ENCODE measurements at regions not wholly inside any gene's neighbourhood (a gene's known extent, or its start where the extent isn't known, plus 50 kb on each side); places are given as distances from the start of the nearest gene placed in this dataset.

DNA sequence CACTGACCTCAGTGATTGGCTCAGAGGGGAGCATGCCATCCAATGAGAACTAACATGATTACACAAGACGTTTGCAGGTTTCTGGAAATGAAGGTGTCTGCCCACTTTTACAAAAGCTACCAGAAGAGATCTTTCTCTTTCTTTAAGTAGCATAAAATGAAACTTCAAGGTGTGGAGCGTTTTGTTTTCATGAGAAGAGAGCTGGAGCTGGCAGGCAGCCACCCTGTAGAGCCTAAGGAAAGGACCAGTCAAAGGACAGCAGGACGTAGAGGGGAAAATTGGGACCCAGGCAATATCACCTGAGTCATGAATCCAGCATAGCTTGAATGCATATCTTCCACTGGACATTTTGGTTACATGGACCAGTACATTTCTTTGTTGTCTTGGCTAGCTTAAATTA is 331.0 kb downstream of the EPHA4 start:
- CTCF ChIA-PET (ENCODE audit: low intra/inter-chr PET ratio, low total read pairs): no interaction called here
- H3K4me1 ChIP-seq (ENCODE audit: insufficient read depth, low read length): no peaks in the 10 kb centered on the region
- no peaks in the 10 kb centered on the region for H3K36me3 ChIP-seq (replicated peaks in 1 of 2; ENCODE audit: control insufficient read depth in 1 of 2, insufficient read depth in 2 of 2, low read length in 2 of 2)
- in situ Hi-C loops (cut with HindIII; ENCODE audit: extremely low pct_ligation_motif_present, low pct_unique_long_range_greater_than_20kb): no loop called here
- ATAC-seq (no peak), DNase-seq (ENCODE audit: low spot score) (no peak), FAIRE-seq (no peak)
- no peak overlapping the region for H3K4me3 ChIP-seq (replicated peaks in 1 of 3; ENCODE audit: insufficient read depth in 1 of 3, low read depth in 2 of 3, low read length in 3 of 3)
- POLR2A ChIA-PET: no interaction called here
- no peak overlapping the region for H3K4me2 ChIP-seq (ENCODE audit: low read depth, low read length)
- H3K27ac ChIP-seq (ENCODE audit: extremely low read length, insufficient read depth, low read length): no peak overlapping the region
- intact Hi-C loops (cut with micrococcal nuclease; ENCODE audit: unreplicated experiment): no loop called here
- no TSS peak for BruUV-seq (replicated peaks)
- H3K9me3 ChIP-seq (ENCODE audit: low read length): no peaks in the 10 kb centered on the region
- no peaks in the 10 kb centered on the region for H4K20me1 ChIP-seq (ENCODE audit: insufficient read depth, low read length)
- no peaks in the 10 kb centered on the region for H3K79me2 ChIP-seq (ENCODE audit: insufficient read depth, low read length)
- H2AFZ ChIP-seq (ENCODE audit: low read length): no peak overlapping the region
- WGBS (ENCODE audit: low lambda C conversion rate): 0% methylated on average over 3 of the region's 3 CpGs
- TF ChIP-seq, protein P1, sequence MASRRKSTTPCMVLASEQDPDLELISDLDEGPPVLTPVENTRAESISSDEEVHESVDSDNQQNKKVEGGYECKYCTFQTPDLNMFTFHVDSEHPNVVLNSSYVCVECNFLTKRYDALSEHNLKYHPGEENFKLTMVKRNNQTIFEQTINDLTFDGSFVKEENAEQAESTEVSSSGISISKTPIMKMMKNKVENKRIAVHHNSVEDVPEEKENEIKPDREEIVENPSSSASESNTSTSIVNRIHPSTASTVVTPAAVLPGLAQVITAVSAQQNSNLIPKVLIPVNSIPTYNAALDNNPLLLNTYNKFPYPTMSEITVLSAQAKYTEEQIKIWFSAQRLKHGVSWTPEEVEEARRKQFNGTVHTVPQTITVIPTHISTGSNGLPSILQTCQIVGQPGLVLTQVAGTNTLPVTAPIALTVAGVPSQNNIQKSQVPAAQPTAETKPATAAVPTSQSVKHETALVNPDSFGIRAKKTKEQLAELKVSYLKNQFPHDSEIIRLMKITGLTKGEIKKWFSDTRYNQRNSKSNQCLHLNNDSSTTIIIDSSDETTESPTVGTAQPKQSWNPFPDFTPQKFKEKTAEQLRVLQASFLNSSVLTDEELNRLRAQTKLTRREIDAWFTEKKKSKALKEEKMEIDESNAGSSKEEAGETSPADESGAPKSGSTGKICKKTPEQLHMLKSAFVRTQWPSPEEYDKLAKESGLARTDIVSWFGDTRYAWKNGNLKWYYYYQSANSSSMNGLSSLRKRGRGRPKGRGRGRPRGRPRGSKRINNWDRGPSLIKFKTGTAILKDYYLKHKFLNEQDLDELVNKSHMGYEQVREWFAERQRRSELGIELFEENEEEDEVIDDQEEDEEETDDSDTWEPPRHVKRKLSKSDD (CRISPR knock-in tag; IDR thresholded peaks at IDR 0.05; ENCODE audit: low read depth): no peak
- no peak for TF ChIP-seq HNRNPL (IDR thresholded peaks at IDR 0.05; ENCODE audit: low read depth, low read length)
- no peak for TF ChIP-seq ZNF589 (CRISPR knock-in tag; conservative IDR thresholded peaks at IDR 0.05)
- no peak for TF ChIP-seq JUN (CRISPR knock-in tag; IDR thresholded peaks at IDR 0.05)
- H3K9ac ChIP-seq (ENCODE audit: insufficient read depth, low read depth, low read length): no peak overlapping the region
- no peaks in the 10 kb centered on the region for H3K27me3 ChIP-seq (ENCODE audit: control insufficient read depth in 1 of 2, insufficient read depth in 2 of 2, low read length in 2 of 2)

DNA sequence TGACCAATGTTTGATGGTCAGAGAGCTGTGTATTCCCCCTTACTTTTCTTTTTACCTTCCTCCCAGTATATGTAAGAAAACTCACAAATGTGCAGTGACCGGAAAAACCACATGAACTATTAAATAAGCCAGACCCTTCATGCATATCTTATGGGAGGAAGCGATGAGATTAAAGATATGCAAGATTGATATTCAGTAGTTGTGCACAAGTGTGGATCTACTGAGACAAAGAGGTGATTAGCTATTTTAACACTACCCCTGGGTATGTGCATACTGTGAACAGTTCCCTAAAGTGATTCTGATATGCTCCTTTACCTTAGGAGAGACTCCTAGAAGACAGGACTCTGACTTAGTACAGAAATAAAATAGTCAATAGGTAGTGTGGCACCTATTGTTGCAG is 328.3 kb downstream of the EPHA4 start:
- H3K9ac ChIP-seq (ENCODE audit: insufficient read depth, low read depth, low read length): no peak overlapping the region
- no peak for ATAC-seq
- H3K36me3 ChIP-seq (replicated peaks in 1 of 2; ENCODE audit: control insufficient read depth in 1 of 2, insufficient read depth in 2 of 2, low read length in 2 of 2): no peaks in the 10 kb centered on the region
- POLR2A ChIA-PET: no interaction called here
- no peak overlapping the region for H2AFZ ChIP-seq (ENCODE audit: low read length)
- no TSS peak for BruUV-seq (replicated peaks)
- intact Hi-C loops (cut with micrococcal nuclease; ENCODE audit: unreplicated experiment): no loop called here
- H3K4me2 ChIP-seq (ENCODE audit: low read depth, low read length): no peak overlapping the region
- CTCF ChIA-PET (ENCODE audit: low intra/inter-chr PET ratio, low total read pairs): no interaction called here
- 4% methylated on average over 2 of the region's 2 CpGs for WGBS (ENCODE audit: low lambda C conversion rate)
- no peaks in the 10 kb centered on the region; a peak in 1 of 5 replicates for H3K27me3 ChIP-seq (ENCODE audit: control insufficient read depth in 1 of 2, insufficient read depth in 2 of 2, low read length in 2 of 2)
- no peak for FAIRE-seq
- no peaks in the 10 kb centered on the region for H3K4me1 ChIP-seq (ENCODE audit: insufficient read depth, low read length)
- H4K20me1 ChIP-seq (ENCODE audit: insufficient read depth, low read length): no peaks in the 10 kb centered on the region
- H3K27ac ChIP-seq (ENCODE audit: extremely low read length, insufficient read depth, low read length): no peak overlapping the region
- no peak for DNase-seq (ENCODE audit: low spot score)
- in situ Hi-C loops (cut with HindIII; ENCODE audit: extremely low pct_ligation_motif_present, low pct_unique_long_range_greater_than_20kb): no loop called here
- H3K9me3 ChIP-seq (ENCODE audit: low read length): no peaks in the 10 kb centered on the region
- no peak overlapping the region for H3K4me3 ChIP-seq (replicated peaks in 1 of 3; ENCODE audit: insufficient read depth in 1 of 3, low read depth in 2 of 3, low read length in 3 of 3)
- H3K79me2 ChIP-seq (ENCODE audit: insufficient read depth, low read length): no peaks in the 10 kb centered on the region
- TF ChIP-seq, protein P2, sequence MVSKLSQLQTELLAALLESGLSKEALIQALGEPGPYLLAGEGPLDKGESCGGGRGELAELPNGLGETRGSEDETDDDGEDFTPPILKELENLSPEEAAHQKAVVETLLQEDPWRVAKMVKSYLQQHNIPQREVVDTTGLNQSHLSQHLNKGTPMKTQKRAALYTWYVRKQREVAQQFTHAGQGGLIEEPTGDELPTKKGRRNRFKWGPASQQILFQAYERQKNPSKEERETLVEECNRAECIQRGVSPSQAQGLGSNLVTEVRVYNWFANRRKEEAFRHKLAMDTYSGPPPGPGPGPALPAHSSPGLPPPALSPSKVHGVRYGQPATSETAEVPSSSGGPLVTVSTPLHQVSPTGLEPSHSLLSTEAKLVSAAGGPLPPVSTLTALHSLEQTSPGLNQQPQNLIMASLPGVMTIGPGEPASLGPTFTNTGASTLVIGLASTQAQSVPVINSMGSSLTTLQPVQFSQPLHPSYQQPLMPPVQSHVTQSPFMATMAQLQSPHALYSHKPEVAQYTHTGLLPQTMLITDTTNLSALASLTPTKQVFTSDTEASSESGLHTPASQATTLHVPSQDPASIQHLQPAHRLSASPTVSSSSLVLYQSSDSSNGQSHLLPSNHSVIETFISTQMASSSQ (IDR thresholded peaks at IDR 0.05; ENCODE audit: low read depth): no peak
- TF ChIP-seq, protein P2 (CRISPR knock-in tag; IDR thresholded peaks at IDR 0.05; ENCODE audit: borderline replicate concordance): no peak
- TF ChIP-seq NFE2 (CRISPR knock-in tag; IDR thresholded peaks at IDR 0.05): no peak
